Heart left ventricle (tissue), 16 donors: ENCODE measurements at regions not wholly inside any gene's neighbourhood (a gene's known extent, or its start where the extent isn't known, plus 50 kb on each side); places are given as distances from the start of the nearest gene placed in this dataset.

Experiments used
- ATAC-seq, 4 donors: fragments of 200-7000 bp; cut with Tn5 transposase; one replicate each; pipeline ENCODE4 v1.9.1; 2020 to 2022; ENCODE audit warnings: moderate library complexity in 4 of 4, mild to moderate bottlenecking in 3 of 4, moderate number of reproducible peaks in 1 of 4
- DNase-seq, 5 donors: peaks; one replicate each; pipeline ENCODE4 v3.0.0-alpha.2; 2020
- H3K27ac ChIP-seq, 12 donors: fragments of 200-600 bp; sonication (generic) in 4 of 12; one replicate each; pipeline versions ENCODE4 v1.5.0 to v1.8.0; 2016 to 2022; ENCODE audit warnings: mild to moderate bottlenecking in 2 of 12
- H3K27me3 ChIP-seq, 9 donors: fragments of 200-600 bp; sonication (generic) in 2 of 9; one replicate each; pipeline versions ENCODE4 v1.5.1 to v1.8.0; 2016 to 2022; ENCODE audit warnings: mild to moderate bottlenecking in 3 of 9
- H3K36me3 ChIP-seq, 9 donors: fragments of 200-600 bp; sonication (generic) in 2 of 9; one replicate each; pipeline versions ENCODE4 v1.5.0 to v1.8.0; 2018 to 2022; ENCODE audit warnings: mild to moderate bottlenecking in 2 of 9
- H3K4me1 ChIP-seq, 12 donors: fragments of 200-600 bp; sonication (generic) in 4 of 12; one replicate each; pipeline versions ENCODE4 v1.5.0 to v1.8.0; 2016 to 2022; ENCODE audit warnings: mild to moderate bottlenecking in 3 of 12
- H3K4me3 ChIP-seq, 12 donors: fragments of 200-600 bp; sonication (generic) in 4 of 12; one replicate each; pipeline versions ENCODE4 v1.5.0 to v1.8.0; 2017 to 2022; ENCODE audit warnings: mild to moderate bottlenecking in 9 of 12, moderate library complexity in 4 of 12
- H3K9me3 ChIP-seq, 12 donors: fragments of 200-600 bp; sonication (generic) in 4 of 12; one replicate each; pipeline versions ENCODE4 v1.5.0 to v1.8.0; 2016 to 2022; ENCODE audit warnings: mild to moderate bottlenecking in 1 of 12
- CTCF ChIP-seq, 12 donors: fragments of 200-600 bp; sonication (generic) in 4 of 12; IDR thresholded peaks; one replicate each; pipeline versions ENCODE4 v1.5.0 to v1.8.0; 2018 to 2022; ENCODE audit warnings: antibody characterized with exemption in 12 of 12, mild to moderate bottlenecking in 5 of 12
- POLR2A ChIP-seq, 2 donors: fragments of 450-650 bp; IDR thresholded peaks; one replicate each; pipeline ENCODE4 v1.6.1; 2017; ENCODE audit warnings: antibody characterized with exemption in 2 of 2, mild to moderate bottlenecking in 2 of 2, moderate library complexity in 2 of 2
- WGBS, 4 donors: extraction: QIAGEN DNeasy Blood & Tissue Kit in 2 of 4; methylation state at CpG; one replicate each; pipeline versions ENCODE4 v1.1.5 to v1.1.7; 2013 to 2018; 5-methylcytosine and 5-hydroxymethylcytosine counted together
- intact Hi-C, 10 donors: fragments of 100-400 bp; cut with DNase I; formaldehyde crosslinking; loops; one replicate each; pipeline versions ENCODE4 v1.11.1 to v1.14.2; 2022
- donor health status: ischemic (EF 13 %, LVEDD 7.1; RV severe dilation, severe dysfunction).
- donor health status: healthy with polysubstance abuse.
- donor health status: DM: no; HTN: yes; CAD: no.
- donor health status: DM: no; HTN: no; CAD: no.
- donor health status: ischemic (EF 25% LVEDD 6.9; RV normal size, moderate dysfunction).
- donor health status: ischemic (EF 25% LVEDD 5.7; RV mildly dilated, moderate dysfunction).
- donor health status: healthy.
- donor health status: DM: yes; HTN: yes; CAD: no.
- donor health status: ischemic (EF 35%, LVEDD 5.7; RV mildly dilated, moderate dysfunction).
- donor health status: nonischemic (EF 11% LVEDD 7.7; RV severe dilation, severe dysfunction).
- donor health status: DM: yes; HTN: yes; CAD: no.
- donor health status: PGD.
- donor health status: ischemic (EF 29% LVEDD 5.4; RV normal size, mild dysfunction).
- donor health status: nonischemic (EF 23%, LVEDD 6.1; RV moderate dilation, normal function).

GRCh38 chr6:96304997-96305396, 216.6 kb upstream of the UFL1 start:
- Histone ChIP-seq H3K9me3 (peaks cover 0 to 5% (median 0%) of the 10 kb centered on the region in 12 donors), H3K4me1 (no peaks in the 10 kb centered on the region), H3K4me3 (no peak overlapping the region), H3K36me3 (no peaks in the 10 kb centered on the region), H3K27me3 (no peaks in the 10 kb centered on the region), H3K27ac (no peak overlapping the region)
- intact Hi-C loops: no loop called here
- 51 to 60% (median 54%) methylated on average over 2 of the region's 2 CpGs for WGBS, 4 donors
- no peak for TF ChIP-seq POLR2A (IDR thresholded peaks at IDR 0.05)
- no peak for TF ChIP-seq CTCF (IDR thresholded peaks at IDR 0.05)
- ATAC-seq (no peak), DNase-seq (no peak)

GRCh38 chr6:96330884-96331283, 190.7 kb upstream of the UFL1 start:
- DNase-seq (no peak), ATAC-seq (no peak)
- Histone ChIP-seq H3K4me3 (no peak overlapping the region), H3K4me1 (no peaks in the 10 kb centered on the region), H3K27me3 (no peaks in the 10 kb centered on the region), H3K36me3 (no peaks in the 10 kb centered on the region), H3K9me3 (peaks cover 0 to 23% (median 3%) of the 10 kb centered on the region in 12 donors), H3K27ac (no peak overlapping the region)
- 48 to 64% (median 58%) methylated on average over 1 of the region's 1 CpG for WGBS, 4 donors
- no peak for TF ChIP-seq POLR2A (IDR thresholded peaks at IDR 0.05)
- no peak for TF ChIP-seq CTCF (IDR thresholded peaks at IDR 0.05)
- intact Hi-C loops: no loop called here

GRCh38 chr6:96340164-96340563, 181.4 kb upstream of the UFL1 start:
- Histone ChIP-seq H3K4me3 (no peak overlapping the region), H3K36me3 (no peaks in the 10 kb centered on the region), H3K4me1 (no peaks in the 10 kb centered on the region), H3K27ac (no peak overlapping the region), H3K9me3 (peaks cover 0 to 12% (median 0%) of the 10 kb centered on the region in 12 donors), H3K27me3 (no peaks in the 10 kb centered on the region)
- TF ChIP-seq POLR2A (IDR thresholded peaks at IDR 0.05) (no peak), CTCF (IDR thresholded peaks at IDR 0.05) (no peak)
- no peak for ATAC-seq
- WGBS, 4 donors: 59 to 69% (median 65%) methylated on average over 4 of the region's 4 CpGs
- intact Hi-C loops: no loop called here
- no peak for DNase-seq

- 76 to 85% (median 81%) methylated on average over 3 of the region's 3 CpGs for WGBS, 4 donors
- Histone ChIP-seq H3K36me3 (no peaks in the 10 kb centered on the region), H3K27ac (no peak overlapping the region), H3K4me3 (no peak overlapping the region), H3K27me3 (no peaks in the 10 kb centered on the region), H3K9me3 (peaks cover 0 to 9% (median 0%) of the 10 kb centered on the region in 12 donors), H3K4me1 (no peaks in the 10 kb centered on the region)
- DNase-seq (no peak), ATAC-seq (no peak)
- TF ChIP-seq CTCF (IDR thresholded peaks at IDR 0.05): no peak
- intact Hi-C loops: no loop called here
Observed at GRCh38 chr6:96345501-96345900, 176.1 kb upstream of the UFL1 start.
